WTC11 (cell line): ENCODE measurements at regions not wholly inside any gene's neighbourhood (a gene's known extent, or its start where the extent isn't known, plus 50 kb on each side); places are given as distances from the start of the nearest gene placed in this dataset.

Experiments
- ATAC-seq: fragments of 200-7000 bp; cut with Tn5 transposase; 2 replicates; pipeline ENCODE4 v1.10.0; 2021; ENCODE audit warnings: mild to moderate bottlenecking, moderate library complexity
- CTCF ChIA-PET: fragments of 300-600 bp; sonication (Branson Sonifier 250); formaldehyde crosslinking; loops from one replicate; lab custom pipeline; 2021; ENCODE audit warnings: antibody characterized with exemption; lab: Charles Lee
- POLR2A ChIA-PET: fragments of 350-600 bp; sonication (Branson Sonifier 250); formaldehyde crosslinking; loops from one replicate; lab custom pipeline; 2021; ENCODE audit warnings: antibody characterized with exemption; lab: Charles Lee
- DNase-seq: peaks from one replicate; pipeline ENCODE4 v3.0.0; 2021; ENCODE audit warnings: low spot score
- H3K27ac Mint-ChIP-seq: 2 replicates; pipeline ENCODE4 v1.8.0; 2021; ENCODE audit warnings: mixed read lengths
- H3K27me3 Mint-ChIP-seq: 2 replicates; pipeline ENCODE4 v1.8.0; 2021; ENCODE audit warnings: low read depth, mild to moderate bottlenecking, moderate library complexity, mixed read lengths
- H3K36me3 Mint-ChIP-seq: 2 replicates; pipeline ENCODE4 v1.8.0; 2021; ENCODE audit warnings: mixed read lengths
- H3K4me1 Mint-ChIP-seq: 2 replicates; pipeline ENCODE4 v1.8.0; 2022; ENCODE audit warnings: mixed read lengths
- H3K4me3 Mint-ChIP-seq: 2 replicates; pipeline ENCODE4 v1.8.0; 2021; ENCODE audit warnings: mild to moderate bottlenecking, moderate library complexity, mixed read lengths
- H3K9me3 Mint-ChIP-seq: 2 replicates; pipeline ENCODE4 v1.8.0; 2021; ENCODE audit warnings: mixed read lengths
- AFF4 ChIP-seq: sonication (generic); formaldehyde crosslinking; IDR thresholded peaks from 2 replicates; pipeline ENCODE4 v1.8.1; 2023; ENCODE audit warnings: mild to moderate bottlenecking, missing genetic modification reagents, borderline replicate concordance
- AR ChIP-seq: fragments of 250-450 bp; sonication (Bioruptor Pico); IDR thresholded peaks from 2 replicates; pipeline ENCODE4 v1.9.0; 2021; ENCODE audit warnings: mild to moderate bottlenecking
- CREB1 ChIP-seq: sonication (generic); formaldehyde crosslinking; IDR thresholded peaks from 2 replicates; pipeline ENCODE4 v1.8.0; 2023; ENCODE audit warnings: mild to moderate bottlenecking, missing genetic modification reagents
- ETV6 ChIP-seq: sonication (generic); formaldehyde crosslinking; IDR thresholded peaks from 2 replicates; pipeline ENCODE4 v1.8.1; 2022; ENCODE audit warnings: mild to moderate bottlenecking, missing genetic modification reagents
- FOXP1 ChIP-seq: sonication (generic); formaldehyde crosslinking; IDR thresholded peaks from 2 replicates; pipeline ENCODE4 v1.8.0; 2022; ENCODE audit warnings: missing genetic modification reagents, mild to moderate bottlenecking, moderate library complexity, borderline replicate concordance
- GRHL2 ChIP-seq: fragments of 250-450 bp; sonication (Bioruptor Pico); IDR thresholded peaks from 2 replicates; pipeline ENCODE4 v1.8.0; 2022; ENCODE audit warnings: mild to moderate bottlenecking, moderate library complexity; ENCODE audit not compliant: insufficient replicate concordance, severe bottlenecking
- JUN ChIP-seq: sonication (generic); formaldehyde crosslinking; IDR thresholded peaks from 2 replicates; pipeline ENCODE4 v1.8.0; 2023; ENCODE audit warnings: mild to moderate bottlenecking, missing genetic modification reagents
- MLX ChIP-seq: sonication (generic); formaldehyde crosslinking; IDR thresholded peaks from 2 replicates; pipeline ENCODE4 v1.8.1; 2023; ENCODE audit warnings: mild to moderate bottlenecking, missing genetic modification reagents, moderate library complexity
- PREB ChIP-seq: sonication (generic); formaldehyde crosslinking; IDR thresholded peaks from 2 replicates; pipeline ENCODE4 v1.8.1; 2022; ENCODE audit warnings: mild to moderate bottlenecking, missing genetic modification reagents, moderate library complexity, borderline replicate concordance
- PRRX2 ChIP-seq: fragments of 250-450 bp; sonication (Bioruptor Pico); IDR thresholded peaks from 2 replicates; pipeline ENCODE4 v1.8.0; 2021; ENCODE audit warnings: mild to moderate bottlenecking
- SMAD4 ChIP-seq: sonication (generic); formaldehyde crosslinking; IDR thresholded peaks from 2 replicates; pipeline ENCODE4 v1.8.0; 2022; ENCODE audit warnings: mild to moderate bottlenecking, missing genetic modification reagents
- SOX15 ChIP-seq: fragments of 250-450 bp; sonication (Bioruptor Pico); IDR thresholded peaks from 2 replicates; pipeline ENCODE4 v1.9.0; 2021; ENCODE audit warnings: mild to moderate bottlenecking
- TCF7 ChIP-seq: sonication (generic); formaldehyde crosslinking; IDR thresholded peaks from 2 replicates; pipeline ENCODE4 v1.8.0; 2022; ENCODE audit warnings: mild to moderate bottlenecking, low read depth, missing genetic modification reagents, moderate library complexity
- ZNF232 ChIP-seq: sonication (generic); formaldehyde crosslinking; IDR thresholded peaks from 2 replicates; pipeline ENCODE4 v1.8.0; 2022; ENCODE audit warnings: mild to moderate bottlenecking, missing genetic modification reagents
- ZNF263 ChIP-seq: sonication (generic); formaldehyde crosslinking; IDR thresholded peaks from 2 replicates; pipeline ENCODE4 v1.8.1; 2022; ENCODE audit warnings: low read depth, mild to moderate bottlenecking, moderate library complexity, missing genetic modification reagents
- ZNF396 ChIP-seq: fragments of 250-450 bp; sonication (Bioruptor Pico); IDR thresholded peaks from 2 replicates; pipeline ENCODE4 v1.8.0; 2021; ENCODE audit warnings: mild to moderate bottlenecking, moderate library complexity, borderline replicate concordance
- TF ChIP-seq, protein P1 (sequence below): sonication (generic); formaldehyde crosslinking; IDR thresholded peaks from 2 replicates; pipeline ENCODE4 v1.8.0; 2022; ENCODE audit warnings: mild to moderate bottlenecking, missing genetic modification reagents
- TF ChIP-seq, protein P2 (sequence below): sonication (generic); formaldehyde crosslinking; conservative IDR thresholded peaks from 2 replicates; pipeline ENCODE4 v1.8.1; 2022; ENCODE audit warnings: mild to moderate bottlenecking, missing genetic modification reagents
- TF ChIP-seq, protein P3 (sequence below): sonication (generic); formaldehyde crosslinking; IDR thresholded peaks from 2 replicates; pipeline ENCODE4 v1.8.1; 2022; ENCODE audit warnings: low read depth, missing genetic modification reagents, borderline replicate concordance

DNA sequence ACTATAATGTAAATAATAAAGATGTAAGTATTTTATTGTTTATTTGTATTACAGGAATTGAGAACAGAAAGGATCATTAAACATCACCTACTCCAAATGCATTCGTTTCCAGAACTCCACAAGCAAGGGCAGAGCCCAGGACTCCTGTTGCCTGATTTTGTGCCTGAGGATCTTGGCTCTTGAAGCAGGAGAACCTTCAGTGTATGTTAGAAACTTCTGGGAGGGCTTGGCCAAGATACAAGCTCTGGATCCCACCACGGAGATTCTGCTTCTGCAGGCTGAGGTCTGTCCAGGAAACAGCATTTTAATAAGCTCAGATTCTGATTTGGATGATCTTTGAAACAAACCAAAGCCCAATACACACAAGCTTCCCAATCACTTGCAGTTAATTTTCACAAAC is 142.4 kb upstream of the SOX11 start:
- peaks cover 84% of the 10 kb centered on the region for H3K9me3 Mint-ChIP-seq
- ChIA-PET POLR2A (no interaction called here), CTCF (no interaction called here)
- no peak overlapping the region for H3K27ac Mint-ChIP-seq
- no peak for ATAC-seq
- H3K27me3 Mint-ChIP-seq = peaks cover 18% of the 10 kb centered on the region
- no peak overlapping the region for H3K4me3 Mint-ChIP-seq
- TF ChIP-seq MLX (CRISPR knock-in tag) (no peak), AFF4 (CRISPR knock-in tag) (no peak), PRRX2 (no peak), ZNF263 (CRISPR knock-in tag) (no peak), CREB1 (CRISPR knock-in tag) (no peak)
- TF ChIP-seq, all 79 proteins: peak for 0
- DNase-seq = no peak
- peaks cover 78% of the 10 kb centered on the region for H3K36me3 Mint-ChIP-seq
- H3K4me1 Mint-ChIP-seq = no peaks in the 10 kb centered on the region

DNA sequence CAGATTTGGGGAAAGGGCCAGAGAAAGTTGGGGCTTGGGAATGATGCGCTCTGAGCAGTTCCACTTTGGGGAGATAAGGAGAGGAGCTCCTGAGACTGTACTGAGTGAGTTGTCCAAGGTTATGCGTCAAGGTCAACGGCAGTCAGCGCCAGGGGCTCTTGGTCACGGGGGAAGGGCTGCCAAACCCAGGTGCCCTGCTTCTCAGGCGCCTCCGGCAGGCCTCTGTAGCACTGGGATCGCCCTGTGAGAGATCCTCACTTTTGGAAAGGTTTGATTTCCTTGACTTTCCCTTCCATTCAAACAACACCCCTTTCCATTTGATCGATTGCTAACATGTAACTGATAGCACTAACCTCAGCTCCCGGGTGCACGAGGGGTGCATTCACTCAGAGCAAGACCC is 136.5 kb upstream of the SOX11 start:
- H3K4me1 Mint-ChIP-seq = no peaks in the 10 kb centered on the region
- CTCF ChIA-PET = no interaction called here
- H3K27me3 Mint-ChIP-seq = peaks cover 29% of the 10 kb centered on the region
- peaks cover 90% of the 10 kb centered on the region for H3K9me3 Mint-ChIP-seq
- POLR2A ChIA-PET = no interaction called here
- no peak overlapping the region for H3K27ac Mint-ChIP-seq
- TF ChIP-seq SMAD4 (CRISPR knock-in tag) (no peak), TCF7 (CRISPR knock-in tag) (no peak), PREB (CRISPR knock-in tag) (no peak)
- H3K36me3 Mint-ChIP-seq = peaks cover 88% of the 10 kb centered on the region
- no peak for DNase-seq
- no peak for ATAC-seq
- no peak overlapping the region for H3K4me3 Mint-ChIP-seq

DNA sequence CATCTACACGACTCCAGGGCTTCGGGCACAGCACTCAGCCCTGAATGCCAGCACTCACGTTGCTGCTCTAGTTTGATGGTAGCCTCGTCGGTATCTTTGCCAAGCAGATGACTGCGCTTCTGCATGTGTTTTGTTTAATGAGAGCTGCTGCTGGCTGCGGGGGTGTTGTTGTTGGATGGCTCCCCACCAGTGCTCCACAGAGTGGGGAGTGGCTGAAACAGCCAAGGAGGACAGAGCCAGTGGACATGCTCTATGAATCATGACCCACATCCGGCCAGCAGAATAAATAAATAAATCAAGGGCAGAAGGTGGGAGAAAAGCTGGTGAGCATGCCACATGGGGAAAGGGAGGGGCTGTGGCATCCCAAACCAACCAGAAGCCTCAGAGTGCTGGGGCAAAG is 131.2 kb upstream of the SOX11 start:
- Mint-ChIP-seq H3K27me3 (peaks cover 28% of the 10 kb centered on the region), H3K4me3 (no peak overlapping the region)
- POLR2A ChIA-PET = no interaction called here
- TF ChIP-seq SMAD4 (CRISPR knock-in tag) (no peak), ETV6 (no peak), JUN (CRISPR knock-in tag) (no peak), SOX15 (no peak), FOXP1 (CRISPR knock-in tag) (no peak), ZNF396 (no peak), MLX (CRISPR knock-in tag) (no peak), GRHL2 (CRISPR knock-in tag) (no peak), AR (CRISPR knock-in tag) (no peak), ZNF232 (CRISPR knock-in tag) (no peak)
- TF ChIP-seq, protein P1, sequence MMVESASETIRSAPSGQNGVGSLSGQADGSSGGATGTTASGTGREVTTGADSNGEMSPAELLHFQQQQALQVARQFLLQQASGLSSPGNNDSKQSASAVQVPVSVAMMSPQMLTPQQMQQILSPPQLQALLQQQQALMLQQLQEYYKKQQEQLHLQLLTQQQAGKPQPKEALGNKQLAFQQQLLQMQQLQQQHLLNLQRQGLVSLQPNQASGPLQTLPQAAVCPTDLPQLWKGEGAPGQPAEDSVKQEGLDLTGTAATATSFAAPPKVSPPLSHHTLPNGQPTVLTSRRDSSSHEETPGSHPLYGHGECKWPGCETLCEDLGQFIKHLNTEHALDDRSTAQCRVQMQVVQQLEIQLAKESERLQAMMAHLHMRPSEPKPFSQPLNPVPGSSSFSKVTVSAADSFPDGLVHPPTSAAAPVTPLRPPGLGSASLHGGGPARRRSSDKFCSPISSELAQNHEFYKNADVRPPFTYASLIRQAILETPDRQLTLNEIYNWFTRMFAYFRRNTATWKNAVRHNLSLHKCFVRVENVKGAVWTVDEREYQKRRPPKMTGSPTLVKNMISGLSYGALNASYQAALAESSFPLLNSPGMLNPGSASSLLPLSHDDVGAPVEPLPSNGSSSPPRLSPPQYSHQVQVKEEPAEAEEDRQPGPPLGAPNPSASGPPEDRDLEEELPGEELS (CRISPR knock-in tag) = no peak
- TF ChIP-seq, protein P2, sequence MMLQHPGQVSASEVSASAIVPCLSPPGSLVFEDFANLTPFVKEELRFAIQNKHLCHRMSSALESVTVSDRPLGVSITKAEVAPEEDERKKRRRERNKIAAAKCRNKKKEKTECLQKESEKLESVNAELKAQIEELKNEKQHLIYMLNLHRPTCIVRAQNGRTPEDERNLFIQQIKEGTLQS (CRISPR knock-in tag) = no peak
- TF ChIP-seq, protein P3, sequence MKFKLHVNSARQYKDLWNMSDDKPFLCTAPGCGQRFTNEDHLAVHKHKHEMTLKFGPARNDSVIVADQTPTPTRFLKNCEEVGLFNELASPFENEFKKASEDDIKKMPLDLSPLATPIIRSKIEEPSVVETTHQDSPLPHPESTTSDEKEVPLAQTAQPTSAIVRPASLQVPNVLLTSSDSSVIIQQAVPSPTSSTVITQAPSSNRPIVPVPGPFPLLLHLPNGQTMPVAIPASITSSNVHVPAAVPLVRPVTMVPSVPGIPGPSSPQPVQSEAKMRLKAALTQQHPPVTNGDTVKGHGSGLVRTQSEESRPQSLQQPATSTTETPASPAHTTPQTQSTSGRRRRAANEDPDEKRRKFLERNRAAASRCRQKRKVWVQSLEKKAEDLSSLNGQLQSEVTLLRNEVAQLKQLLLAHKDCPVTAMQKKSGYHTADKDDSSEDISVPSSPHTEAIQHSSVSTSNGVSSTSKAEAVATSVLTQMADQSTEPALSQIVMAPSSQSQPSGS = no peak

More for the DNA sequence above, 131.2 kb upstream of the SOX11 start:
- ATAC-seq (no peak), DNase-seq (no peak)
- Mint-ChIP-seq H3K9me3 (peaks cover 84% of the 10 kb centered on the region), H3K4me1 (no peaks in the 10 kb centered on the region), H3K27ac (no peak overlapping the region), H3K36me3 (peaks cover 73% of the 10 kb centered on the region)
- CTCF ChIA-PET = no interaction called here
